Left ventricle myocardium inferior (tissue), 1 donor: ENCODE measurements at regions not wholly inside any gene's neighbourhood (a gene's known extent, or its start where the extent isn't known, plus 50 kb on each side); places are given as distances from the start of the nearest gene placed in this dataset.
"Not testable (repeated sequence)": the region's sequence is repeated elsewhere in the genome, so short reads cannot be mapped to it uniquely, and the experiment has no call there.

Experiments used
- DNase-seq: peaks from one replicate; pipeline ENCODE4 v3.0.0-alpha.2; 2020
- H3K27ac ChIP-seq: fragments of 200-600 bp; replicated peaks from 2 replicates; pipeline ENCODE4 v1.8.0; 2021
- H3K27me3 ChIP-seq: fragments of 200-600 bp; 2 replicates; pipeline ENCODE4 v1.8.0; 2021; ENCODE audit warnings: low read depth
- H3K36me3 ChIP-seq: fragments of 200-600 bp; 2 replicates; pipeline ENCODE4 v1.8.0; 2021
- H3K4me1 ChIP-seq: fragments of 200-600 bp; 2 replicates; pipeline ENCODE4 v1.8.0; 2021
- H3K4me3 ChIP-seq: fragments of 200-600 bp; 2 replicates; pipeline ENCODE4 v1.8.0; 2021; ENCODE audit warnings: mild to moderate bottlenecking, moderate library complexity
- H3K9me3 ChIP-seq: fragments of 200-600 bp; replicated peaks from 2 replicates; pipeline ENCODE4 v1.8.0; 2021
- CTCF ChIP-seq: fragments of 200-600 bp; IDR thresholded peaks from 2 replicates; pipeline ENCODE4 v1.8.0; 2021; ENCODE audit warnings: antibody characterized with exemption, mild to moderate bottlenecking, borderline replicate concordance
- intact Hi-C: fragments of 100-400 bp; cut with micrococcal nuclease; formaldehyde crosslinking; loops from one replicate; pipeline ENCODE4 v1.11.0; 2022
- donor health status: DM: no; HTN: yes; CAD: no; lungs with severe emphysema.

- H3K9me3 ChIP-seq, H3K36me3 ChIP-seq, H3K27me3 ChIP-seq, intact Hi-C loops, H3K4me1 ChIP-seq, H3K4me3 ChIP-seq: not testable (repeated sequence)
- TF ChIP-seq CTCF: peak; percentile 23
- DNase-seq: peak; percentile 82
- peak overlapping the region; percentile 56 for H3K27ac ChIP-seq
These were observed 146.3 kb downstream of the BCL2L11 start for GRCh38 chr2:111267038-111267437.

- intact Hi-C loops, H3K4me3 ChIP-seq, H3K36me3 ChIP-seq, H3K9me3 ChIP-seq, H3K4me1 ChIP-seq, H3K27ac ChIP-seq, DNase-seq, H3K27me3 ChIP-seq: not testable (repeated sequence)
These were observed 149.1 kb downstream of the BCL2L11 start for GRCh38 chr2:111269761-111270323.

- H3K36me3 ChIP-seq, H3K27me3 ChIP-seq, H3K27ac ChIP-seq, H3K4me3 ChIP-seq, intact Hi-C loops, H3K9me3 ChIP-seq, DNase-seq: not testable (repeated sequence)
- peaks cover 16% of the 10 kb centered on the region for H3K4me1 ChIP-seq
These were observed 149.9 kb downstream of the BCL2L11 start for GRCh38 chr2:111270569-111270968.

GRCh38 chr2:111271647-111272304, 151.1 kb downstream of the BCL2L11 start:
- intact Hi-C loops, DNase-seq, H3K4me3 ChIP-seq, H3K27me3 ChIP-seq, H3K9me3 ChIP-seq, H3K27ac ChIP-seq, H3K36me3 ChIP-seq: not testable (repeated sequence)
- peaks cover 15% of the 10 kb centered on the region for H3K4me1 ChIP-seq

- H3K4me3 ChIP-seq, H3K27ac ChIP-seq, H3K36me3 ChIP-seq, DNase-seq, intact Hi-C loops, H3K27me3 ChIP-seq, H3K4me1 ChIP-seq, H3K9me3 ChIP-seq: not testable (repeated sequence)
These were observed 152.3 kb downstream of the BCL2L11 start for GRCh38 chr2:111273007-111273406.

GRCh38 chr2:111275047-111275853, 154.5 kb downstream of the BCL2L11 start:
- H3K27ac ChIP-seq: peak overlapping the region; percentile 56
- H3K4me1 ChIP-seq, H3K36me3 ChIP-seq, H3K4me3 ChIP-seq, H3K27me3 ChIP-seq, DNase-seq, H3K9me3 ChIP-seq, intact Hi-C loops: not testable (repeated sequence)

- H3K9me3 ChIP-seq, intact Hi-C loops, H3K27me3 ChIP-seq, H3K4me1 ChIP-seq, DNase-seq, H3K36me3 ChIP-seq, H3K4me3 ChIP-seq: not testable (repeated sequence)
- H3K27ac ChIP-seq: peak overlapping the region; percentile 56
These were observed 155.1 kb downstream of the BCL2L11 start for GRCh38 chr2:111275854-111276171.

- intact Hi-C loops, H3K27me3 ChIP-seq: not testable (repeated sequence)
These were observed 157.4 kb downstream of the BCL2L11 start for GRCh38 chr2:111278133-111278532.

GRCh38 chr2:111280709-111281286, 160.1 kb downstream of the BCL2L11 start:
- H3K27me3 ChIP-seq, DNase-seq, H3K4me3 ChIP-seq, H3K36me3 ChIP-seq, H3K9me3 ChIP-seq, H3K4me1 ChIP-seq, H3K27ac ChIP-seq, intact Hi-C loops: not testable (repeated sequence)

More at GRCh38 chr2:111278133-111278532, 157.4 kb downstream of the BCL2L11 start:
- not testable (repeated sequence) for H3K4me3 ChIP-seq, H3K36me3 ChIP-seq, H3K4me1 ChIP-seq, DNase-seq, H3K27ac ChIP-seq, H3K9me3 ChIP-seq

GRCh38 chr2:111282162-111282561, 161.4 kb downstream of the BCL2L11 start:
- H3K4me3 ChIP-seq, DNase-seq, H3K27me3 ChIP-seq, H3K9me3 ChIP-seq, H3K27ac ChIP-seq, H3K36me3 ChIP-seq, H3K4me1 ChIP-seq, intact Hi-C loops: not testable (repeated sequence)

GRCh38 chr2:111287646-111288568, 167.2 kb downstream of the BCL2L11 start:
- intact Hi-C loops, H3K4me3 ChIP-seq, H3K9me3 ChIP-seq, H3K27ac ChIP-seq, H3K36me3 ChIP-seq, H3K27me3 ChIP-seq, H3K4me1 ChIP-seq, DNase-seq: not testable (repeated sequence)

GRCh38 chr2:111290370-111290769, 169.7 kb downstream of the BCL2L11 start:
- H3K36me3 ChIP-seq, H3K27me3 ChIP-seq, H3K9me3 ChIP-seq, H3K4me3 ChIP-seq, DNase-seq, H3K27ac ChIP-seq, intact Hi-C loops, H3K4me1 ChIP-seq: not testable (repeated sequence)
